GM12875 (cell line): ENCODE measurements at regions not wholly inside any gene's neighbourhood (a gene's known extent, or its start where the extent isn't known, plus 50 kb on each side); places are given as distances from the start of the nearest gene placed in this dataset.

Experiments used
- H3K4me3 ChIP-seq: one replicate; pipeline ENCODE4 v1.5.1; 2011; ENCODE audit warnings: low read depth, low read length, control low read depth
- CTCF ChIP-seq: IDR thresholded peaks from 2 replicates; pipeline ENCODE4 v1.5.1; 2011; ENCODE audit warnings: low read depth, mild to moderate bottlenecking, control low read depth, inconsistent platforms, low read length, moderate library complexity, borderline replicate concordance; ENCODE audit not compliant: insufficient read depth

GRCh38 chr21:20329636-20330035 is 668.6 kb upstream of the NCAM2 start:
- TF ChIP-seq CTCF = no peak
- no peak overlapping the region for H3K4me3 ChIP-seq

GRCh38 chr21:20330652-20331051 is 667.6 kb upstream of the NCAM2 start:
- no peak for TF ChIP-seq CTCF
- no peak overlapping the region for H3K4me3 ChIP-seq

- H3K4me3 ChIP-seq = no peak overlapping the region
- no peak for TF ChIP-seq CTCF
These were observed 663.6 kb upstream of the NCAM2 start for GRCh38 chr21:20334585-20334984.

- no peak for TF ChIP-seq CTCF
These were observed 656.8 kb upstream of the NCAM2 start for GRCh38 chr21:20341431-20341830.

GRCh38 chr21:20343186-20343585 is 655.0 kb upstream of the NCAM2 start:
- no peak for TF ChIP-seq CTCF
- no peak overlapping the region for H3K4me3 ChIP-seq

More at GRCh38 chr21:20341431-20341830, 656.8 kb upstream of the NCAM2 start:
- no peak overlapping the region for H3K4me3 ChIP-seq

- no peak overlapping the region for H3K4me3 ChIP-seq
- TF ChIP-seq CTCF = no peak
These were observed 647.1 kb upstream of the NCAM2 start for GRCh38 chr21:20351138-20351537.

- no peak for TF ChIP-seq CTCF
These were observed 644.9 kb upstream of the NCAM2 start for GRCh38 chr21:20353351-20353750.

More at GRCh38 chr21:20353351-20353750, 644.9 kb upstream of the NCAM2 start:
- H3K4me3 ChIP-seq = no peak overlapping the region
